Fibroblast of lung (primary cell): ENCODE measurements at regions not wholly inside any gene's neighbourhood (a gene's known extent, or its start where the extent isn't known, plus 50 kb on each side); places are given as distances from the start of the nearest gene placed in this dataset.

ENCODE experiments used
- DNase-seq, 2 donors: peaks; one replicate each; pipeline versions ENCODE4 v3.0.0 to v3.0.0-alpha.2; 2010; ENCODE audit warnings: low read depth in 2 of 2
- H2AFZ ChIP-seq: 2 replicates; pipeline ENCODE4 v1.5.1; 2012; ENCODE audit warnings: low read length, control low read depth, inconsistent platforms
- H3K27ac ChIP-seq: 2 replicates; pipeline ENCODE4 v1.5.1; 2011; ENCODE audit warnings: low read length, control low read depth; ENCODE audit not compliant: insufficient read depth
- H3K27me3 ChIP-seq: 2 replicates; pipeline ENCODE4 v1.5.1; 2011; ENCODE audit warnings: mild to moderate bottlenecking, low read length; ENCODE audit not compliant: control insufficient read depth, insufficient read depth
- H3K36me3 ChIP-seq: 2 replicates; pipeline ENCODE4 v1.5.1; 2011; ENCODE audit warnings: low read length; ENCODE audit not compliant: control insufficient read depth, insufficient read depth
- H3K4me1 ChIP-seq: 2 replicates; pipeline ENCODE4 v1.5.1; 2011; ENCODE audit warnings: low read length; ENCODE audit not compliant: control insufficient read depth, insufficient read depth; ENCODE audit errors: extremely low read depth
- H3K4me2 ChIP-seq: 2 replicates; pipeline ENCODE4 v1.5.1; 2011; ENCODE audit warnings: low read length, control low read depth; ENCODE audit not compliant: insufficient read depth; ENCODE audit errors: extremely low read depth
- H3K4me3 ChIP-seq, 4 experiments: fragments of 200-600 bp in 1 of 4; sonication (generic) in 1 of 4; replicated peaks in 1 of 4; 2 replicates each; pipeline ENCODE4 v1.5.1; 2011 to 2016; ENCODE audit warnings: low read length in 4 of 4, low read depth in 3 of 4, mild to moderate bottlenecking in 3 of 4, control low read depth in 2 of 4, inconsistent platforms in 1 of 4, mixed read lengths in 1 of 4; ENCODE audit not compliant: insufficient read depth in 1 of 4; ENCODE audit errors: control extremely low read depth in 1 of 4
- H3K79me2 ChIP-seq: 2 replicates; pipeline ENCODE4 v1.5.1; 2012; ENCODE audit warnings: mild to moderate bottlenecking, low read length, inconsistent platforms; ENCODE audit not compliant: control insufficient read depth, insufficient read depth
- H3K9ac ChIP-seq: 2 replicates; pipeline ENCODE4 v1.5.1; 2011; ENCODE audit warnings: mild to moderate bottlenecking, low read length, control low read depth; ENCODE audit not compliant: insufficient read depth
- H3K9me3 ChIP-seq: 2 replicates; pipeline ENCODE4 v1.5.1; 2012; ENCODE audit warnings: low read depth, low read length; ENCODE audit not compliant: control insufficient read depth, insufficient read depth
- H4K20me1 ChIP-seq: 2 replicates; pipeline ENCODE4 v1.5.1; 2011; ENCODE audit warnings: low read length; ENCODE audit not compliant: control insufficient read depth, insufficient read depth; ENCODE audit errors: extremely low read depth
- EZH2 ChIP-seq: IDR thresholded peaks from 2 replicates; pipeline ENCODE4 v1.5.1; 2012; ENCODE audit warnings: low read length, control low read depth, mild to moderate bottlenecking; ENCODE audit errors: missing control alignments
- TF ChIP-seq, protein P1 (sequence below), 2 donors: IDR thresholded peaks in 1 of 2; conservative IDR thresholded peaks in 1 of 2; 1 replicate in 1 of 2; 2 replicates in 1 of 2; pipeline ENCODE4 v1.5.1; 2011 to 2012; ENCODE audit warnings: low read length in 2 of 2, control low read depth in 1 of 2, inconsistent platforms in 1 of 2, low read depth in 1 of 2, mild to moderate bottlenecking in 1 of 2

DNA sequence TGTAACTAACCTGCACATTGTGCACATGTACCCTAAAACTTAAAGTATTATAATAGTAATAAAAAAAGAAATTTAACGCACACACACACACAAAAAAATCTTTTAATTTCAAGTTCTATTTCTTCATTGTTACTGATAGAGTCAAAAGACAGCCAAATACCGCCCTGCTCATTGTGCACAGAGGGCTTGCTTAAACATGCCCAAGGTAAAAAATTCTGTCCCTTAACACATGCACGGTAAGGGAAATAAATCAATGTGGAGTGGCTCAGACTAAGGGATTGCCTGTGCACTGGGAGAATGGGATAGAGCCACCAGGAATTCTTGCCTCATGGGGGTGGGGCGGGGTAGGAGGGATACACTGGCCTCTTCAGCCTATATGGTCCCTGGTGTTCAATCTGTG is 468.0 kb downstream of the NUP35 start:
- Histone ChIP-seq H3K27ac (no peak overlapping the region), H3K79me2 (no peaks in the 10 kb centered on the region), H3K4me2 (no peak overlapping the region), H3K9ac (no peak overlapping the region), H3K36me3 (no peaks in the 10 kb centered on the region), H4K20me1 (no peaks in the 10 kb centered on the region), H3K9me3 (no peaks in the 10 kb centered on the region), H2AFZ (no peak overlapping the region), H3K4me1 (no peaks in the 10 kb centered on the region), H3K27me3 (no peaks in the 10 kb centered on the region), H3K4me3 (no peak overlapping the region)
- TF ChIP-seq, protein P1, sequence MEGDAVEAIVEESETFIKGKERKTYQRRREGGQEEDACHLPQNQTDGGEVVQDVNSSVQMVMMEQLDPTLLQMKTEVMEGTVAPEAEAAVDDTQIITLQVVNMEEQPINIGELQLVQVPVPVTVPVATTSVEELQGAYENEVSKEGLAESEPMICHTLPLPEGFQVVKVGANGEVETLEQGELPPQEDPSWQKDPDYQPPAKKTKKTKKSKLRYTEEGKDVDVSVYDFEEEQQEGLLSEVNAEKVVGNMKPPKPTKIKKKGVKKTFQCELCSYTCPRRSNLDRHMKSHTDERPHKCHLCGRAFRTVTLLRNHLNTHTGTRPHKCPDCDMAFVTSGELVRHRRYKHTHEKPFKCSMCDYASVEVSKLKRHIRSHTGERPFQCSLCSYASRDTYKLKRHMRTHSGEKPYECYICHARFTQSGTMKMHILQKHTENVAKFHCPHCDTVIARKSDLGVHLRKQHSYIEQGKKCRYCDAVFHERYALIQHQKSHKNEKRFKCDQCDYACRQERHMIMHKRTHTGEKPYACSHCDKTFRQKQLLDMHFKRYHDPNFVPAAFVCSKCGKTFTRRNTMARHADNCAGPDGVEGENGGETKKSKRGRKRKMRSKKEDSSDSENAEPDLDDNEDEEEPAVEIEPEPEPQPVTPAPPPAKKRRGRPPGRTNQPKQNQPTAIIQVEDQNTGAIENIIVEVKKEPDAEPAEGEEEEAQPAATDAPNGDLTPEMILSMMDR (conservative IDR thresholded peaks at IDR 0.05 in 1 of 2, IDR thresholded peaks at IDR 0.05 in 1 of 2; ENCODE audit: low read depth in 1 of 2, low read length in 2 of 2): no peak
- TF ChIP-seq EZH2: no peak
- no peak for DNase-seq

GRCh38 chr2:183594150-183594549 is 469.9 kb downstream of the NUP35 start:
- Histone ChIP-seq H4K20me1 (no peaks in the 10 kb centered on the region), H2AFZ (no peak overlapping the region), H3K4me3 (no peak overlapping the region), H3K4me2 (no peak overlapping the region), H3K79me2 (no peaks in the 10 kb centered on the region), H3K27ac (no peak overlapping the region), H3K27me3 (no peaks in the 10 kb centered on the region), H3K36me3 (no peaks in the 10 kb centered on the region), H3K9ac (no peak overlapping the region), H3K4me1 (no peaks in the 10 kb centered on the region), H3K9me3 (no peaks in the 10 kb centered on the region)
- TF ChIP-seq EZH2: no peak
- TF ChIP-seq, protein P1 (conservative IDR thresholded peaks at IDR 0.05 in 1 of 2, IDR thresholded peaks at IDR 0.05 in 1 of 2; ENCODE audit: low read depth in 1 of 2, low read length in 2 of 2): no peak
- no peak for DNase-seq

DNA sequence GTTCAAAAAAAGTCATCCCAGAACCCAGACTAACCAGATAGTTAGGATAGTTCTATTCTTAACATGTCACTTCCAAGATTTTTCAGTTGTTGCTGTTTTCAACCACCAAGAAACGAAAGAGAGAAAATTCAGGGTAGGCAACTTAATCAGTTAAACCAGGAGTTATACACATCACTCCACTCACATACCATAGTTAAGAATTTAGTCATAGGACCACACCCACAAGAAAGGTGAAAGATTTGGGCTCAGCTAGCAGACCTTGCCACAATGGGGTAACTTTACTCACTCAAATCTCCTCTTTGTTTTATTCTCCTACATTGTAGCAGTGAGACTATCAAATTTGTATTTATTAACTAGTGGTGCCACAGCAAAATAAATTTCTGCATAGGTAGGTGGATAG is 473.6 kb downstream of the NUP35 start:
- Histone ChIP-seq H3K27ac (no peak overlapping the region), H3K9ac (no peak overlapping the region), H3K4me2 (no peak overlapping the region), H3K36me3 (no peaks in the 10 kb centered on the region), H3K4me1 (no peaks in the 10 kb centered on the region), H3K79me2 (no peaks in the 10 kb centered on the region), H3K9me3 (no peaks in the 10 kb centered on the region), H3K4me3 (no peak overlapping the region), H3K27me3 (no peaks in the 10 kb centered on the region), H4K20me1 (no peaks in the 10 kb centered on the region), H2AFZ (no peak overlapping the region)
- no peak for TF ChIP-seq EZH2
- TF ChIP-seq, protein P1 (conservative IDR thresholded peaks at IDR 0.05 in 1 of 2, IDR thresholded peaks at IDR 0.05 in 1 of 2; ENCODE audit: low read depth in 1 of 2, low read length in 2 of 2): no peak
- DNase-seq: no peak
